T-helper 1 cell treated with Interleukin-12 subunit alpha and Interleukin-12 subunit beta and Interleukin-4 antibody, amounts not matched to agents 30 ng/mL and 1 ng/mL, for 36 hours (primary cell): ENCODE measurements at regions not wholly inside any gene's neighbourhood (a gene's known extent, or its start where the extent isn't known, plus 50 kb on each side); places are given as distances from the start of the nearest gene placed in this dataset.

Experiments
- intact Hi-C: fragments of 100-400 bp; cut with micrococcal nuclease; formaldehyde crosslinking; loops from one replicate; pipeline ENCODE4 v1.15.1; 2024

GRCh38 chr2:15076668-15077067 is 444.2 kb downstream of the LRATD1 start:
- intact Hi-C loops = no loop called here

GRCh38 chr2:15081356-15081755 is 448.8 kb downstream of the LRATD1 start:
- intact Hi-C loops = no loop called here

GRCh38 chr2:15082105-15083058 is 449.9 kb downstream of the LRATD1 start:
- intact Hi-C loops = no loop called here

- intact Hi-C loops = no loop called here
Observed at GRCh38 chr2:15084826-15085489, 452.4 kb downstream of the LRATD1 start.

- intact Hi-C loops = no loop called here
Observed at GRCh38 chr2:15092181-15092580, 459.7 kb downstream of the LRATD1 start.

GRCh38 chr2:15092691-15093090 is 460.2 kb downstream of the LRATD1 start:
- intact Hi-C loops = no loop called here

GRCh38 chr2:15094161-15094560 is 461.6 kb downstream of the LRATD1 start:
- intact Hi-C loops = no loop called here

GRCh38 chr2:15096873-15097272 is 464.3 kb downstream of the NBAS start:
- intact Hi-C loops = no loop called here

- intact Hi-C loops = no loop called here
Observed at GRCh38 chr2:15107137-15107536, 454.0 kb downstream of the NBAS start.

- intact Hi-C loops = no loop called here
Observed at GRCh38 chr2:15111718-15112117, 449.4 kb downstream of the NBAS start.

- intact Hi-C loops = no loop called here
Observed at GRCh38 chr2:15112216-15112615, 448.9 kb downstream of the NBAS start.

- intact Hi-C loops = no loop called here
Observed at GRCh38 chr2:15115776-15116175, 445.4 kb downstream of the NBAS start.

GRCh38 chr2:15116830-15117229 is 444.3 kb downstream of the NBAS start:
- intact Hi-C loops = no loop called here
